ENCODE measurements at regions not wholly inside any gene's neighbourhood (a gene's known extent, or its start where the extent isn't known, plus 50 kb on each side); places are given as distances from the start of the nearest gene placed in this dataset.

DNA sequence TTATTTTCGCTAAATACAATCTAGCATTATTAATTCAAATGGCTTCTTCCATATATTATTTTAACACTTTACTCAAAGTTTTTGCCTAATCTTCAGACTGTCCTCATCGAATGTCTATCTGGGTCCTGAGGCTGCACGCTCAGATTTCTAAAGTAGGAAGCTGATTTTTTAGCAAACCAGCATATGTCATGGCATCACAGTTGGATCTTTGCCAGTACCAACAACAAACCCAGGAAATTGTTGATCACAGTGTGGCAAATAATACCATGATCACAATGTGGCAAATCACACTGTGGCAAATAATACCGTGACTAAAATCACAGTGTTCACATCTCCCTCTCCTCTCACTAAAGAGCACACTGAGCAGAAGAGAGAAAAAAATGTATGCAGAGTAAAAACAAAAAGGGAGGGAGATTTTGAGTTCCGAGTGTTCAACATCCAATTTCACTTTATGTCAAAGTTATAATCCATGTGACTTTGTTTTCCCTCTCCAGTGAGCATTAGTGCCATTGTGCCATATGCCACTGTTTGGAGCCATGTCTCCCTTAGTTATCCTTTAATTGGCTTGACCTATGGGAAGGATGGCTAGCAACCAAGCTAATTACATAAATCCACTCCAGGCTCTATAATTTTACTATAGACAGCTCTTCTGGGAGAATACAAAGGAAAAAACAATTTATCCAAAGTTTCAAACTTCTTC is 1059.6 kb downstream of the HACE1 start:
- Histone ChIP-seq H3K9me3 (ENCODE audit: low read length) (no peaks in the 10 kb centered on the region), H3K79me2 (ENCODE audit: insufficient read depth, low read length) (no peaks in the 10 kb centered on the region), H3K4me1 (ENCODE audit: insufficient read depth, low read length, severe bottlenecking) (no peaks in the 10 kb centered on the region), H3K27me3 (ENCODE audit: insufficient read depth, low read length) (no peaks in the 10 kb centered on the region), H4K20me1 (ENCODE audit: insufficient read depth, low read length) (no peaks in the 10 kb centered on the region), H3K4me2 (ENCODE audit: low read length) (no peak overlapping the region), H3K9ac (ENCODE audit: low read length) (no peak overlapping the region), H3K36me3 (ENCODE audit: insufficient read depth, low read length) (no peaks in the 10 kb centered on the region), H3F3A (ENCODE audit: insufficient read depth, low read length) (no peaks in the 10 kb centered on the region), H3K9me2 (ENCODE audit: low read depth, low read length) (no peaks in the 10 kb centered on the region), H3K27ac (ENCODE audit: low read depth, low read length, poor library complexity, severe bottlenecking) (no peak overlapping the region), H2AFZ (ENCODE audit: low read length) (no peak overlapping the region), H3K4me3 (ENCODE audit: low read depth, low read length, poor library complexity, severe bottlenecking) (no peak overlapping the region)
- TF ChIP-seq, protein P1, sequence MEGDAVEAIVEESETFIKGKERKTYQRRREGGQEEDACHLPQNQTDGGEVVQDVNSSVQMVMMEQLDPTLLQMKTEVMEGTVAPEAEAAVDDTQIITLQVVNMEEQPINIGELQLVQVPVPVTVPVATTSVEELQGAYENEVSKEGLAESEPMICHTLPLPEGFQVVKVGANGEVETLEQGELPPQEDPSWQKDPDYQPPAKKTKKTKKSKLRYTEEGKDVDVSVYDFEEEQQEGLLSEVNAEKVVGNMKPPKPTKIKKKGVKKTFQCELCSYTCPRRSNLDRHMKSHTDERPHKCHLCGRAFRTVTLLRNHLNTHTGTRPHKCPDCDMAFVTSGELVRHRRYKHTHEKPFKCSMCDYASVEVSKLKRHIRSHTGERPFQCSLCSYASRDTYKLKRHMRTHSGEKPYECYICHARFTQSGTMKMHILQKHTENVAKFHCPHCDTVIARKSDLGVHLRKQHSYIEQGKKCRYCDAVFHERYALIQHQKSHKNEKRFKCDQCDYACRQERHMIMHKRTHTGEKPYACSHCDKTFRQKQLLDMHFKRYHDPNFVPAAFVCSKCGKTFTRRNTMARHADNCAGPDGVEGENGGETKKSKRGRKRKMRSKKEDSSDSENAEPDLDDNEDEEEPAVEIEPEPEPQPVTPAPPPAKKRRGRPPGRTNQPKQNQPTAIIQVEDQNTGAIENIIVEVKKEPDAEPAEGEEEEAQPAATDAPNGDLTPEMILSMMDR (IDR thresholded peaks at IDR 0.05; ENCODE audit: low read length) = no peak
- TF ChIP-seq EZH2 (IDR thresholded peaks at IDR 0.05; ENCODE audit: borderline replicate concordance, low read length) = no peak

DNA sequence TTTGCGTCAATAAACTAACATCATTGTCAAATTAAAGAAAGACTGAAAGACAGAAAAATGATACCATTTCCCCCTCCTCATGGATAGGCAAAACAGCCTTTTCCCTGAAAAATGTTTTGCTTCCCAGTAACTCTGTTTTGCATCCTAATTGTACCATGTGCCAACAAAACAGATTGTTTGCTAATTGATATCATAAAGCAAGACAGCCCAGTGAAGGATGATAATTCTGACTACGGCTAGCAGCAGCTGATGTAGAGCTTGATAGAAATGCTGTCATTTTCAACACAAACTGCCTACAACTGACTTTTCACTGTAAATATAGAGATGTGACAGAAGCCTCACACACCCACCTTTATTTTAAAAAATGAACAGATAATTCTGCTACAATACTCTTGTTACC is 1061.6 kb downstream of the HACE1 start:
- no peaks in the 10 kb centered on the region for H3F3A ChIP-seq (ENCODE audit: insufficient read depth, low read length)
- no peak overlapping the region for H3K9ac ChIP-seq (ENCODE audit: low read length)
- H3K27ac ChIP-seq (ENCODE audit: low read depth, low read length, poor library complexity, severe bottlenecking) = no peak overlapping the region
- no peaks in the 10 kb centered on the region for H3K4me1 ChIP-seq (ENCODE audit: insufficient read depth, low read length, severe bottlenecking)
- no peak overlapping the region for H3K4me2 ChIP-seq (ENCODE audit: low read length)
- H3K9me3 ChIP-seq (ENCODE audit: low read length) = no peaks in the 10 kb centered on the region
- no peaks in the 10 kb centered on the region for H3K36me3 ChIP-seq (ENCODE audit: insufficient read depth, low read length)
- H2AFZ ChIP-seq (ENCODE audit: low read length) = no peak overlapping the region
- H3K4me3 ChIP-seq (ENCODE audit: low read depth, low read length, poor library complexity, severe bottlenecking) = no peak overlapping the region
- TF ChIP-seq EZH2 (IDR thresholded peaks at IDR 0.05; ENCODE audit: borderline replicate concordance, low read length) = no peak
- TF ChIP-seq, protein P1 (IDR thresholded peaks at IDR 0.05; ENCODE audit: low read length) = no peak
- H3K9me2 ChIP-seq (ENCODE audit: low read depth, low read length) = no peaks in the 10 kb centered on the region
- H4K20me1 ChIP-seq (ENCODE audit: insufficient read depth, low read length) = no peaks in the 10 kb centered on the region
- H3K79me2 ChIP-seq (ENCODE audit: insufficient read depth, low read length) = no peaks in the 10 kb centered on the region
- no peaks in the 10 kb centered on the region for H3K27me3 ChIP-seq (ENCODE audit: insufficient read depth, low read length)

DNA sequence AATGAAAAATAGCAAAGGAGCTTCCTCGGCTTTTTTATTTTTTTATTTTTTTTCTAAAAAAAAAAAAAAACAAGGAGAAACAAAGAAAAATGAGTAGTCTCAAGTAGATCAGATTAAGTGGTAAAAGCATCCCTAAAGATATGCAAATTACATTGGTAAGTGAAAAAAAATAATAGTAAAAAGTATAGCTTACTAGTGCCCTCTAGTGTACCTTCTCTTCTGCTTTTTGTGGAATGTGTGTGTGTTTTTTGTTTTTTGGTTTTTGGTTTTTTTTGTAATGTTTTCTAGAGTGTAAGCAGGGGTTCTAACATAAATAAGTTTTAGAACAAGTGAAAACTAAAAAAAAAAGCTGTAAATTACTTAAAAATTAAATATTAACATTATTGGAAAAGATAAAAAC is 1062.0 kb downstream of the HACE1 start:
- no peak for TF ChIP-seq EZH2 (IDR thresholded peaks at IDR 0.05; ENCODE audit: borderline replicate concordance, low read length)
- TF ChIP-seq, protein P1 (IDR thresholded peaks at IDR 0.05; ENCODE audit: low read length) = peak; percentile 35; the same call in 1 of the 2 replicates
- H3K36me3 ChIP-seq (ENCODE audit: insufficient read depth, low read length) = no peaks in the 10 kb centered on the region
- H3K27me3 ChIP-seq (ENCODE audit: insufficient read depth, low read length) = no peaks in the 10 kb centered on the region
- no peaks in the 10 kb centered on the region for H3K9me3 ChIP-seq (ENCODE audit: low read length)
- H3K79me2 ChIP-seq (ENCODE audit: insufficient read depth, low read length) = no peaks in the 10 kb centered on the region
- H3K4me1 ChIP-seq (ENCODE audit: insufficient read depth, low read length, severe bottlenecking) = no peaks in the 10 kb centered on the region
- H3F3A ChIP-seq (ENCODE audit: insufficient read depth, low read length) = no peaks in the 10 kb centered on the region
- no peak overlapping the region for H3K27ac ChIP-seq (ENCODE audit: low read depth, low read length, poor library complexity, severe bottlenecking)
- H3K4me2 ChIP-seq (ENCODE audit: low read length) = no peak overlapping the region
- no peaks in the 10 kb centered on the region for H4K20me1 ChIP-seq (ENCODE audit: insufficient read depth, low read length)
- H2AFZ ChIP-seq (ENCODE audit: low read length) = no peak overlapping the region
- no peak overlapping the region for H3K4me3 ChIP-seq (ENCODE audit: low read depth, low read length, poor library complexity, severe bottlenecking)
- H3K9ac ChIP-seq (ENCODE audit: low read length) = no peak overlapping the region
- H3K9me2 ChIP-seq (ENCODE audit: low read depth, low read length) = no peaks in the 10 kb centered on the region

Measured in OCI-LY1 (cell line).